Psoas muscle (tissue), 7 donors: ENCODE measurements at regions not wholly inside any gene's neighbourhood (a gene's known extent, or its start where the extent isn't known, plus 50 kb on each side); places are given as distances from the start of the nearest gene placed in this dataset.

Experiments
- ATAC-seq, 4 donors: fragments of 200-7000 bp; cut with Tn5 transposase; one replicate each; pipeline ENCODE4 v1.9.1; 2020; ENCODE audit warnings: moderate library complexity in 3 of 4, mild to moderate bottlenecking in 2 of 4
- DNase-seq, 2 donors: peaks; one replicate each; pipeline ENCODE4 v3.0.0-alpha.2; 2020
- H3K27ac ChIP-seq: fragments of 200-600 bp; one replicate; pipeline ENCODE4 v1.8.0; 2022
- H3K27me3 ChIP-seq, 3 donors: fragments of 200-600 bp in 1 of 3; one replicate each; pipeline versions ENCODE4 v1.6.1 to v1.8.0; 2013 to 2022; ENCODE audit warnings: low read length in 2 of 3, mild to moderate bottlenecking in 2 of 3, moderate library complexity in 1 of 3; ENCODE audit not compliant: insufficient read depth in 3 of 3
- H3K36me3 ChIP-seq, 2 donors: fragments of 200-600 bp in 1 of 2; one replicate each; pipeline versions ENCODE4 v1.6.1 to v1.8.0; 2013 to 2022; ENCODE audit warnings: low read depth in 1 of 2, mild to moderate bottlenecking in 1 of 2, moderate library complexity in 1 of 2; ENCODE audit not compliant: insufficient read depth in 1 of 2
- H3K4me1 ChIP-seq: fragments of 200-600 bp; one replicate; pipeline ENCODE4 v1.8.0; 2022
- H3K4me3 ChIP-seq: fragments of 200-600 bp; one replicate; pipeline ENCODE4 v1.8.0; 2022; ENCODE audit warnings: mild to moderate bottlenecking
- H3K9me3 ChIP-seq: fragments of 200-600 bp; one replicate; pipeline ENCODE4 v1.8.0; 2022
- CTCF ChIP-seq: fragments of 200-600 bp; IDR thresholded peaks from one replicate; pipeline ENCODE4 v1.8.0; 2022; ENCODE audit warnings: antibody characterized with exemption
- WGBS, 3 donors: extraction: QIAGEN DNeasy Blood & Tissue Kit; methylation state at CpG; one replicate each; pipeline versions ENCODE4 v1.1.6 to v1.1.7; 2013; 5-methylcytosine and 5-hydroxymethylcytosine counted together
- intact Hi-C, 2 donors: fragments of 100-400 bp; cut with DNase I; formaldehyde crosslinking; loops; one replicate each; pipeline versions ENCODE4 v1.11.0 to v1.14.2; 2022
- donor health status: healthy with polysubstance abuse.
- donor health status: DM: no; HTN: no; CAD: no; lungs with moderate emphysema.
- donor health status: Bipolar disorder and iron deficiency.
- donor health status: healthy.
- donor health status: DM: yes; HTN: yes; CAD: no.
- donor health status: DM: no; HTN: no; CAD: no.
- donor health status: DM: yes; HTN: yes; CAD: no.

GRCh38 chr10:81722399-81722798 is 152.6 kb upstream of the NRG3 start:
- Histone ChIP-seq H3K9me3 (no peaks in the 10 kb centered on the region), H3K4me3 (no peak overlapping the region), H3K27ac (no peak overlapping the region), H3K4me1 (no peaks in the 10 kb centered on the region), H3K36me3 (no peaks in the 10 kb centered on the region), H3K27me3 (no peaks in the 10 kb centered on the region)
- 88 to 93% (median 88%) methylated on average over 1 of the region's 1 CpG for WGBS, 3 donors
- ATAC-seq (no peak), DNase-seq (no peak)
- intact Hi-C loops: no loop called here
- no peak for TF ChIP-seq CTCF

GRCh38 chr10:81724431-81724830 is 150.6 kb upstream of the NRG3 start:
- no peak for ATAC-seq
- Histone ChIP-seq H3K4me3 (no peak overlapping the region), H3K4me1 (no peaks in the 10 kb centered on the region), H3K27me3 (no peaks in the 10 kb centered on the region), H3K36me3 (no peaks in the 10 kb centered on the region), H3K27ac (no peak overlapping the region), H3K9me3 (no peaks in the 10 kb centered on the region)
- no peak for DNase-seq
- intact Hi-C loops: no loop called here
- no peak for TF ChIP-seq CTCF

GRCh38 chr10:81725851-81726250 is 149.1 kb upstream of the NRG3 start:
- ATAC-seq (no peak), DNase-seq (no peak)
- no peaks in the 10 kb centered on the region for H3K4me1 ChIP-seq
- no peaks in the 10 kb centered on the region for H3K9me3 ChIP-seq
- TF ChIP-seq CTCF: no peak
- H3K27me3 ChIP-seq: no peaks in the 10 kb centered on the region
- H3K4me3 ChIP-seq: no peak overlapping the region
- intact Hi-C loops: no loop called here
- no peak overlapping the region for H3K27ac ChIP-seq
- H3K36me3 ChIP-seq: no peaks in the 10 kb centered on the region
- WGBS, 3 donors: 66 to 71% (median 69%) methylated on average over 1 of the region's 1 CpG

GRCh38 chr10:81728692-81729091 is 146.3 kb upstream of the NRG3 start:
- TF ChIP-seq CTCF: no peak
- no peak for DNase-seq
- Histone ChIP-seq H3K27me3 (no peaks in the 10 kb centered on the region), H3K4me1 (no peaks in the 10 kb centered on the region), H3K9me3 (no peaks in the 10 kb centered on the region), H3K4me3 (no peak overlapping the region), H3K27ac (no peak overlapping the region), H3K36me3 (no peaks in the 10 kb centered on the region)
- WGBS, 3 donors: 42 to 58% (median 50%) methylated on average over 1 of the region's 1 CpG
- intact Hi-C loops: no loop called here
- no peak for ATAC-seq

GRCh38 chr10:81730891-81731290 is 144.1 kb upstream of the NRG3 start:
- intact Hi-C loops: no loop called here
- Histone ChIP-seq H3K9me3 (no peaks in the 10 kb centered on the region), H3K27me3 (no peaks in the 10 kb centered on the region), H3K36me3 (no peaks in the 10 kb centered on the region), H3K27ac (no peak overlapping the region), H3K4me1 (no peaks in the 10 kb centered on the region), H3K4me3 (no peak overlapping the region)
- WGBS, 3 donors: 0% methylated on average over 1 of the region's 1 CpG
- TF ChIP-seq CTCF: no peak
- ATAC-seq (no peak), DNase-seq (no peak)
